GM12892 (cell line): ENCODE measurements at regions not wholly inside any gene's neighbourhood (a gene's known extent, or its start where the extent isn't known, plus 50 kb on each side); places are given as distances from the start of the nearest gene placed in this dataset.

ENCODE experiments used
- POLR2A ChIP-seq: IDR thresholded peaks from 2 replicates; pipeline ENCODE4 v1.6.1; 2011; ENCODE audit warnings: low read depth, low read length, control low read depth
- POLR2AphosphoS5 ChIP-seq: IDR thresholded peaks from 2 replicates; pipeline ENCODE4 v1.6.1; 2011; ENCODE audit warnings: low read depth, low read length, control low read depth

DNA sequence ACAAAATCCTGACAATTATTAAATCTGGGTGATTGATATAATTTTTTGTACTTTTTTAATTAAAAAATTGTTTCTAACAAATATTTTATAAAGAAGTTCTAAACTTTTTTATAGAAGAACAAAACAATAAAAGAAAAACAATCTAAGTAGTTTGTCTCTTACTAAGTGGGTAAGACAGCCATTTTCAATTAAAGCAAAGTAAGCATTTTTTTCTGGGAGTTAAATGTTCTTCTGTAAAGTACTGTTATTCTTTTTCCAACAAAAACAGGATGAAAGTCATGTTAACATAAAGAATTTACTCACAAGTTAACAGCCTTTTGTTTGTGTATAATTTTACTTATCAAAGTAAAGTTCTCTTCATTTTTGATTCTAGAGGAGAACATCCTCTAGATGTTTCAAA, 1029.9 kb downstream of the JRKL start:
- TF ChIP-seq POLR2AphosphoS5 = no peak
- TF ChIP-seq POLR2A = no peak
